ENCODE measurements at regions not wholly inside any gene's neighbourhood (a gene's known extent, or its start where the extent isn't known, plus 50 kb on each side); places are given as distances from the start of the nearest gene placed in this dataset.

DNA sequence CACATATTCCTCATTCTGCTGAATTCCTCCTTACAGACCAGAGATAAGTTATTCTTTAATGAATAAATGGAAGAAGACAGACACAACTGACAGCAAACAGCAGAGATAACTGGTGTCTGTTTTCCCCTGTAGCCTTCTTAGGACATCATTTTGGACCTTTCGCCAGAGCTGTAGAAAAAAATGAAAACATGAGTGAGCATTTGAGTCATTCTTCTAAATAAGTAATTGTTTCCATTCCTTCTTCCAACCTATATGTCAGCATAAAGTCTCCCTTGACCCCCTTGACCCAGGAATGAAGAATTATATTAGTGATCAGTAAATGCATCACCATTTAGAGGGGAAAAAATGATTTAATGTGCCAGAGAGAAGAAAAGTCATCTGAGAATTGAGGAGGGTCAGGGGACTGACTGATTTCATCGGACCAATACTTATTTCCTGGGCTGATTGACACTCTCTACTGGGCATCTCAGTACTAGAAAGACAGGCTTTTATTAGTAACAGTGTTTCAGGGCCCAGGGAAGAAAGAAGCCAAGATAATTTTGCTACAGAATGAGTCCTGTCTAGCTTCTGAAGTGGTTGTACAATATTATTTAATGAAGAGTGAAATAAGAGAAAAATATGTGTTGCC is 597.0 kb downstream of the PSAT1 start:
- TF ChIP-seq CTCF (IDR thresholded peaks at IDR 0.05; ENCODE audit: low read depth, low read length), result no peak
- TF ChIP-seq EZH2phosphoT487 (IDR thresholded peaks at IDR 0.05; ENCODE audit: low read depth), result no peak
